Endothelial cell of umbilical vein (primary cell): ENCODE measurements at regions not wholly inside any gene's neighbourhood (a gene's known extent, or its start where the extent isn't known, plus 50 kb on each side); places are given as distances from the start of the nearest gene placed in this dataset.

Source experiments
- BruUV-seq: library from RNA; stranded (reverse); fragments of 400-500 nt; replicated peaks from 2 replicates; lab custom pipeline; 2021; lab: Mats Ljungman, UMichigan
- CTCF ChIA-PET: fragments of 300-600, 350-600 bp; sonication (Branson Sonifier 250); formaldehyde crosslinking; loops from one replicate; lab custom pipeline; 2021; ENCODE audit warnings: antibody characterized with exemption, inconsistent platforms; lab: Charles Lee
- POLR2A ChIA-PET: fragments of 300-600, 350-600 bp; sonication (Branson Sonifier 250); formaldehyde crosslinking; loops from one replicate; lab custom pipeline; 2021; ENCODE audit warnings: antibody characterized with exemption, inconsistent platforms; lab: Charles Lee
- DNase-seq: peaks from one replicate; pipeline ENCODE4 v3.0.0-alpha.2; 2011; ENCODE audit warnings: low read depth, low spot score
- FAIRE-seq: peaks from 2 replicates; lab custom pipeline; 2011; peaks lifted over from hg19 to GRCh38; lab: Jason Lieb, UNC
- H2AFZ ChIP-seq: 2 replicates; pipeline ENCODE4 v1.6.0; 2012; ENCODE audit warnings: low read depth, low read length, control low read depth, inconsistent platforms
- H3K27ac ChIP-seq: 2 replicates; pipeline ENCODE4 v1.5.1; 2011; ENCODE audit warnings: low read depth, mild to moderate bottlenecking, control low read depth, low read length, moderate library complexity; ENCODE audit not compliant: insufficient read depth
- H3K27me3 ChIP-seq, 2 experiments: 2 replicates each; pipeline versions ENCODE4 v1.6.0 to v1.6.1; 2011; ENCODE audit warnings: low read length in 2 of 2, mixed read lengths in 1 of 2; ENCODE audit not compliant: control insufficient read depth in 2 of 2, insufficient read depth in 2 of 2
- H3K36me3 ChIP-seq, 2 experiments: 2 replicates in 1 of 2; 3 replicates in 1 of 2; pipeline ENCODE4 v1.5.1; 2011; ENCODE audit warnings: low read length in 2 of 2, mild to moderate bottlenecking in 1 of 2, moderate library complexity in 1 of 2; ENCODE audit not compliant: control insufficient read depth in 2 of 2, insufficient read depth in 2 of 2; ENCODE audit errors: extremely low read depth in 1 of 2
- H3K4me1 ChIP-seq: 3 replicates; pipeline ENCODE4 v1.5.1; 2011; ENCODE audit warnings: mild to moderate bottlenecking, low read length; ENCODE audit not compliant: control insufficient read depth, insufficient read depth; ENCODE audit errors: extremely low read depth
- H3K4me2 ChIP-seq: 2 replicates; pipeline ENCODE4 v1.6.1; 2011; ENCODE audit warnings: low read length, control low read depth, mixed read lengths; ENCODE audit not compliant: insufficient read depth
- H3K4me3 ChIP-seq, 3 experiments: fragments of 200-600 bp in 1 of 3; sonication (generic), shearing (Covaris generic) in 1 of 3; replicated peaks in 1 of 3; 2 replicates each; pipeline ENCODE4 v1.5.1; 2011 to 2016; ENCODE audit warnings: control low read depth in 3 of 3, low read length in 3 of 3, mild to moderate bottlenecking in 2 of 3, inconsistent platforms in 1 of 3, low read depth in 1 of 3, moderate library complexity in 1 of 3; ENCODE audit not compliant: insufficient read depth in 1 of 3
- H3K79me2 ChIP-seq: 2 replicates; pipeline ENCODE4 v1.6.0; 2012; ENCODE audit warnings: low read length, inconsistent platforms; ENCODE audit not compliant: control insufficient read depth, insufficient read depth
- H3K9ac ChIP-seq: replicated peaks from 2 replicates; pipeline ENCODE3; 2011; ENCODE audit warnings: low read length, control low read depth; ENCODE audit not compliant: insufficient read depth; ENCODE audit errors: extremely low read depth
- H3K9me1 ChIP-seq: replicated peaks from 3 replicates; pipeline ENCODE4 v1.6.0; 2011; ENCODE audit warnings: mild to moderate bottlenecking, low read length; ENCODE audit not compliant: control insufficient read depth, insufficient read depth; ENCODE audit errors: extremely low read depth
- H3K9me3 ChIP-seq: replicated peaks from 2 replicates; pipeline ENCODE4 v1.5.1; 2012; ENCODE audit warnings: low read length, inconsistent platforms; ENCODE audit not compliant: control insufficient read depth, insufficient read depth
- H4K20me1 ChIP-seq: replicated peaks from 2 replicates; pipeline ENCODE3; 2011; ENCODE audit warnings: mild to moderate bottlenecking, low read length; ENCODE audit not compliant: control insufficient read depth, insufficient read depth; ENCODE audit errors: extremely low read depth
- EZH2 ChIP-seq: IDR thresholded peaks from 2 replicates; pipeline ENCODE4 v1.6.1; 2012; ENCODE audit warnings: borderline replicate concordance, low read depth, mild to moderate bottlenecking, moderate library complexity, low read length, inconsistent platforms; ENCODE audit not compliant: severe bottlenecking
- FOS ChIP-seq: IDR thresholded peaks from 2 replicates; pipeline ENCODE4 v1.6.1; 2011; ENCODE audit warnings: mild to moderate bottlenecking, low read length, moderate library complexity, borderline replicate concordance; ENCODE audit not compliant: insufficient read depth
- GATA2 ChIP-seq: IDR thresholded peaks from 2 replicates; pipeline ENCODE4 v1.7.0; 2011; ENCODE audit warnings: low read depth, mild to moderate bottlenecking, moderate library complexity, mixed read lengths, low read length; ENCODE audit not compliant: insufficient read length, insufficient read depth
- JUN ChIP-seq: IDR thresholded peaks from 2 replicates; pipeline ENCODE4 v1.6.1; 2011; ENCODE audit warnings: borderline replicate concordance, low read depth; ENCODE audit not compliant: insufficient read length, insufficient read depth
- MYC ChIP-seq: IDR thresholded peaks from one replicate; pipeline ENCODE4 v1.6.1; 2011; ENCODE audit warnings: mild to moderate bottlenecking, low read depth, low read length
- POLR2A ChIP-seq: IDR thresholded peaks from 2 replicates; pipeline ENCODE4 v1.6.1; 2012; ENCODE audit warnings: low read depth, mild to moderate bottlenecking, control low read depth, low read length
- POLR2AphosphoS5 ChIP-seq: IDR thresholded peaks from 2 replicates; pipeline ENCODE4 v1.6.1; 2012; ENCODE audit warnings: low read depth, mild to moderate bottlenecking, control low read depth, low read length, moderate library complexity; ENCODE audit not compliant: insufficient read depth
- dilution Hi-C: fragments of 300-500 bp; cut with MboI; formaldehyde crosslinking; loops from one replicate; pipeline ENCODE4 v1.15.0; 2019; ENCODE audit warnings: low sequenced_read_pairs; ENCODE audit not compliant: extremely low pct_ligation_motif_present
- intact Hi-C: fragments of 100-400 bp; cut with micrococcal nuclease; formaldehyde crosslinking; loops from one replicate; pipeline ENCODE4 v1.10.0; 2022
- TF ChIP-seq, protein P1 (sequence below), 2 donors: IDR thresholded peaks; 1 replicate in 1 of 2; 2 replicates in 1 of 2; pipeline ENCODE4 v1.5.1; 2011; ENCODE audit warnings: low read length in 2 of 2, mild to moderate bottlenecking in 2 of 2, moderate library complexity in 2 of 2, control low read depth in 1 of 2, inconsistent platforms in 1 of 2, low read depth in 1 of 2; ENCODE audit not compliant: insufficient read depth in 1 of 2; ENCODE audit errors: extremely low read depth in 1 of 2
- TF ChIP-seq, protein P2 (sequence below): IDR thresholded peaks from 2 replicates; pipeline ENCODE4 v1.6.1; 2011; ENCODE audit not compliant: insufficient read depth, insufficient read length

DNA sequence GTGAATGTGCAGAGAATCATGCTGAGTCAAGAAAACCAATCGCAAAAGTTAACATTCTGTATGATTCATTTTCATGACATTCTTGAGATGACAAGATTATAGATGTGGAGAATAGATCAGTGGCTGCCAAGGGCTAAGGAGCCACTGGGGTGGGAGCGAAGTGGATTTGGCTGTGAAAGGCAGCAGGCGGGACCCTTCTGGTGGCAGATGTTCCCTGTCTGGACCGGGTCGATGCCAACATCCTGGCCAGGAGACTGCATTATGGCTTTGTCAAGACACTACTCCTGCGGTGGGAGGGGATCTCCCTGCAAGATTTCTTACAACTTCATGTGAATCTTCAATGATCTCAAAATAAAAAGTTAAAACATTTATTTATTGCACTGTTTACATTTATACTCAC lies 427.9 kb downstream of the GALR1 start:
- no peak overlapping the region for H2AFZ ChIP-seq
- TF ChIP-seq, protein P1, sequence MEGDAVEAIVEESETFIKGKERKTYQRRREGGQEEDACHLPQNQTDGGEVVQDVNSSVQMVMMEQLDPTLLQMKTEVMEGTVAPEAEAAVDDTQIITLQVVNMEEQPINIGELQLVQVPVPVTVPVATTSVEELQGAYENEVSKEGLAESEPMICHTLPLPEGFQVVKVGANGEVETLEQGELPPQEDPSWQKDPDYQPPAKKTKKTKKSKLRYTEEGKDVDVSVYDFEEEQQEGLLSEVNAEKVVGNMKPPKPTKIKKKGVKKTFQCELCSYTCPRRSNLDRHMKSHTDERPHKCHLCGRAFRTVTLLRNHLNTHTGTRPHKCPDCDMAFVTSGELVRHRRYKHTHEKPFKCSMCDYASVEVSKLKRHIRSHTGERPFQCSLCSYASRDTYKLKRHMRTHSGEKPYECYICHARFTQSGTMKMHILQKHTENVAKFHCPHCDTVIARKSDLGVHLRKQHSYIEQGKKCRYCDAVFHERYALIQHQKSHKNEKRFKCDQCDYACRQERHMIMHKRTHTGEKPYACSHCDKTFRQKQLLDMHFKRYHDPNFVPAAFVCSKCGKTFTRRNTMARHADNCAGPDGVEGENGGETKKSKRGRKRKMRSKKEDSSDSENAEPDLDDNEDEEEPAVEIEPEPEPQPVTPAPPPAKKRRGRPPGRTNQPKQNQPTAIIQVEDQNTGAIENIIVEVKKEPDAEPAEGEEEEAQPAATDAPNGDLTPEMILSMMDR (IDR thresholded peaks at IDR 0.05; ENCODE audit: extremely low read depth in 1 of 2, insufficient read depth in 1 of 2, low read depth in 1 of 2, low read length in 2 of 2), result no peak
- TF ChIP-seq JUN (no peak), GATA2 (no peak), POLR2A (no peak), POLR2AphosphoS5 (no peak), MYC (no peak), EZH2 (no peak), FOS (no peak)
- TF ChIP-seq, protein P2, sequence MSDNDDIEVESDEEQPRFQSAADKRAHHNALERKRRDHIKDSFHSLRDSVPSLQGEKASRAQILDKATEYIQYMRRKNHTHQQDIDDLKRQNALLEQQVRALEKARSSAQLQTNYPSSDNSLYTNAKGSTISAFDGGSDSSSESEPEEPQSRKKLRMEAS, result no peak
- no peaks in the 10 kb centered on the region for H3K27me3 ChIP-seq
- H3K4me3 ChIP-seq, result no peak overlapping the region
- H4K20me1 ChIP-seq, result no peaks in the 10 kb centered on the region
- intact Hi-C loops (no loop called here), dilution Hi-C loops (no loop called here)
- H3K4me1 ChIP-seq, result no peaks in the 10 kb centered on the region
- peaks cover 1% of the 10 kb centered on the region for H3K9me3 ChIP-seq
- H3K4me2 ChIP-seq, result no peak overlapping the region
- no peaks in the 10 kb centered on the region for H3K79me2 ChIP-seq
- H3K9me1 ChIP-seq, result no peaks in the 10 kb centered on the region
- POLR2A ChIA-PET, result no interaction called here
- no peak for DNase-seq
- no peaks in the 10 kb centered on the region for H3K36me3 ChIP-seq
- BruUV-seq, result no TSS peak
- H3K27ac ChIP-seq, result no peak overlapping the region
- no peak for FAIRE-seq
- H3K9ac ChIP-seq, result no peak overlapping the region
- CTCF ChIA-PET, result no interaction called here
